NT2/D1 (cell line): ENCODE measurements at regions not wholly inside any gene's neighbourhood (a gene's known extent, or its start where the extent isn't known, plus 50 kb on each side); places are given as distances from the start of the nearest gene placed in this dataset.

ENCODE experiments used
- SUZ12 ChIP-seq: IDR thresholded peaks from 2 replicates; pipeline ENCODE4 v1.6.1; 2011; ENCODE audit not compliant: insufficient read length, insufficient read depth; ENCODE audit errors: extremely low read depth
- YY1 ChIP-seq: IDR thresholded peaks from 2 replicates; pipeline ENCODE4 v1.6.1; 2011; ENCODE audit not compliant: insufficient read length, insufficient read depth

- TF ChIP-seq YY1 (no peak), SUZ12 (no peak)
These were observed 64.7 kb upstream of the TOP3B start for GRCh38 chr22:22047266-22047665.
